Body of pancreas (tissue), 4 donors: ENCODE measurements at regions not wholly inside any gene's neighbourhood (a gene's known extent, or its start where the extent isn't known, plus 50 kb on each side); places are given as distances from the start of the nearest gene placed in this dataset.

ENCODE experiments used
- ATAC-seq: fragments of 150-250 bp; one replicate; pipeline ENCODE4 v1.9.1; 2016
- DNase-seq, 4 donors: peaks; one replicate each; pipeline ENCODE4 v3.0.0-alpha.2; 2019
- H3K27ac ChIP-seq, 4 donors: fragments of 200-600 bp; sonication (generic); 1 replicate in 3 of 4; 2 replicates in 1 of 4; pipeline versions ENCODE4 v1.5.1 to v1.6.1; 2016 to 2019; ENCODE audit warnings: mild to moderate bottlenecking in 1 of 4, mixed read lengths in 1 of 4, moderate library complexity in 1 of 4
- H3K27me3 ChIP-seq, 2 donors: fragments of 200-600 bp; sonication (generic); one replicate each; pipeline ENCODE4 v1.6.0; 2016; ENCODE audit warnings: mild to moderate bottlenecking in 1 of 2
- H3K36me3 ChIP-seq, 2 donors: fragments of 200-600 bp; sonication (generic); replicated peaks in 1 of 2; 2 replicates each; pipeline ENCODE4 v1.5.1; 2016; ENCODE audit warnings: low read depth in 2 of 2; ENCODE audit not compliant: insufficient read depth in 1 of 2
- H3K4me1 ChIP-seq: fragments of 200-600 bp; sonication (generic); one replicate; pipeline ENCODE4 v1.6.0; 2016
- H3K4me3 ChIP-seq, 2 donors: fragments of 200-600 bp; sonication (generic); 1 replicate in 1 of 2; 2 replicates in 1 of 2; pipeline ENCODE4 v1.5.1; 2016 to 2019
- H3K9me3 ChIP-seq, 3 donors: fragments of 200-600 bp; sonication (generic); 1 replicate in 2 of 3; 2 replicates in 1 of 3; pipeline ENCODE4 v1.5.1; 2016
- CTCF ChIP-seq, 7 experiments: fragments of 450-650 bp in 4 of 7; fragments of 200-600 bp in 3 of 7; sonication (generic) in 3 of 7; IDR thresholded peaks; one replicate each; pipeline ENCODE4 v1.5.1; 2016 to 2019; ENCODE audit warnings: antibody characterized with exemption in 7 of 7
- POLR2A ChIP-seq, 3 donors: fragments of 450-650 bp; IDR thresholded peaks; one replicate each; pipeline ENCODE4 v1.6.1; 2016; ENCODE audit warnings: antibody characterized with exemption in 3 of 3, mild to moderate bottlenecking in 2 of 3
- WGBS, 2 donors: methylation state at CpG; one replicate each; pipeline ENCODE4 v1.1.5; 2017; 5-methylcytosine and 5-hydroxymethylcytosine counted together
- intact Hi-C: fragments of 100-400 bp; cut with DNase I; formaldehyde crosslinking; loops from one replicate; pipeline ENCODE4 v1.15.1; 2023

- Histone ChIP-seq H3K27ac (no peak overlapping the region), H3K36me3 (no peaks in the 10 kb centered on the region), H3K4me1 (no peaks in the 10 kb centered on the region), H3K27me3 (no peaks in the 10 kb centered on the region), H3K9me3 (no peaks in the 10 kb centered on the region), H3K4me3 (no peak overlapping the region)
- intact Hi-C loops = no loop called here
- 81 to 82% methylated on average over 14 to 27 of the region's 28 CpGs for WGBS, 2 donors
- no peak for TF ChIP-seq POLR2A (IDR thresholded peaks at IDR 0.05)
- no peak for TF ChIP-seq CTCF (IDR thresholded peaks at IDR 0.05)
- ATAC-seq = no peak
- DNase-seq = no peak
Observed at GRCh38 chr18:38944446-38945024, 1378.9 kb upstream of the CELF4 start.

GRCh38 chr18:38941711-38942561 lies 1376.3 kb upstream of the CELF4 start:
- Histone ChIP-seq H3K27ac (no peak overlapping the region), H3K36me3 (no peaks in the 10 kb centered on the region), H3K27me3 (no peaks in the 10 kb centered on the region), H3K9me3 (no peaks in the 10 kb centered on the region), H3K4me1 (no peaks in the 10 kb centered on the region), H3K4me3 (no peak overlapping the region)
- no peak for ATAC-seq
- DNase-seq = no peak
- 59 to 64% methylated on average over 9 of the region's 9 CpGs for whole genome bisulfite sequencing, 2 donors
- no peak for TF ChIP-seq CTCF (IDR thresholded peaks at IDR 0.05)
- no peak for TF ChIP-seq POLR2A (IDR thresholded peaks at IDR 0.05)
- intact Hi-C loops = no loop called here

- TF ChIP-seq CTCF (IDR thresholded peaks at IDR 0.05) = no peak
- TF ChIP-seq POLR2A (IDR thresholded peaks at IDR 0.05) = no peak
- DNase-seq (peak in 1 of 4 donors; percentile 38), ATAC-seq (peak; percentile 33)
- Histone ChIP-seq H3K4me1 (no peaks in the 10 kb centered on the region), H3K9me3 (no peaks in the 10 kb centered on the region), H3K36me3 (no peaks in the 10 kb centered on the region), H3K27ac (peak overlapping the region in 1 of 4 donors; percentile 27), H3K4me3 (no peak overlapping the region), H3K27me3 (no peaks in the 10 kb centered on the region)
- WGBS, 2 donors = 73 to 74% methylated on average over 13 of the region's 13 CpGs
- intact Hi-C loops = no loop called here
Observed at GRCh38 chr18:38940863-38941531, 1375.4 kb upstream of the CELF4 start.

GRCh38 chr18:38940475-38940862 lies 1374.9 kb upstream of the CELF4 start:
- Histone ChIP-seq H3K9me3 (no peaks in the 10 kb centered on the region), H3K27me3 (no peaks in the 10 kb centered on the region), H3K27ac (no peak overlapping the region), H3K4me1 (no peaks in the 10 kb centered on the region), H3K4me3 (no peak overlapping the region), H3K36me3 (no peaks in the 10 kb centered on the region)
- DNase-seq (no peak), ATAC-seq (no peak)
- intact Hi-C loops = no loop called here
- TF ChIP-seq CTCF (IDR thresholded peaks at IDR 0.05) (no peak), POLR2A (IDR thresholded peaks at IDR 0.05) (no peak)
